B cell (primary cell): ENCODE measurements at regions not wholly inside any gene's neighbourhood (a gene's known extent, or its start where the extent isn't known, plus 50 kb on each side); places are given as distances from the start of the nearest gene placed in this dataset.

Experiments used
- ATAC-seq: fragments of 200-7000 bp; cut with Tn5 transposase; one replicate; pipeline ENCODE4 v1.10.0; 2021; ENCODE audit warnings: low read depth, mild to moderate bottlenecking, moderate number of reproducible peaks, moderate library complexity
- CTCF ChIA-PET: fragments of 350-600 bp; sonication (Branson Sonifier 250); formaldehyde crosslinking; loops from one replicate; lab custom pipeline; 2021; ENCODE audit warnings: antibody characterized with exemption, inconsistent platforms; lab: Charles Lee
- POLR2A ChIA-PET: fragments of 350-600 bp; sonication (Branson Sonifier 250); formaldehyde crosslinking; loops from one replicate; lab custom pipeline; 2021; ENCODE audit warnings: antibody characterized with exemption; lab: Charles Lee
- DNase-seq: peaks from one replicate; pipeline ENCODE4 v3.0.0; 2013
- H2AFZ ChIP-seq: 2 replicates; pipeline ENCODE4 v1.6.1; 2012; ENCODE audit warnings: mild to moderate bottlenecking, low read depth, low read length; ENCODE audit not compliant: insufficient read depth, poor library complexity, severe bottlenecking
- H3K27ac ChIP-seq, 2 donors: 1 replicate in 1 of 2; 2 replicates in 1 of 2; pipeline ENCODE4 v1.5.1; 2012 to 2013; ENCODE audit warnings: low read length in 2 of 2, mild to moderate bottlenecking in 2 of 2, moderate library complexity in 1 of 2
- H3K27me3 ChIP-seq, 4 experiments: fragments of 200-600 bp in 1 of 4; sonication (generic) in 1 of 4; replicated peaks in 1 of 4; 1 replicate in 2 of 4; 2 replicates in 2 of 4; pipeline versions ENCODE4 v1.6.1 to v1.7.0; 2013 to 2016; ENCODE audit warnings: low read length in 3 of 4, mild to moderate bottlenecking in 2 of 4, mixed read lengths in 1 of 4, moderate library complexity in 1 of 4; ENCODE audit not compliant: insufficient read depth in 4 of 4, control insufficient read depth in 3 of 4; ENCODE audit errors: control extremely low read depth in 1 of 4
- H3K36me3 ChIP-seq, 2 experiments: replicated peaks in 1 of 2; 1 replicate in 1 of 2; 2 replicates in 1 of 2; pipeline versions ENCODE4 v1.6.1 to v1.7.1; 2013; ENCODE audit warnings: low read length in 1 of 2; ENCODE audit not compliant: insufficient read depth in 2 of 2, control insufficient read depth in 1 of 2; ENCODE audit errors: control extremely low read depth in 1 of 2, extremely low read depth in 1 of 2
- H3K4me1 ChIP-seq, 2 donors: fragments of 200-600 bp in 1 of 2; sonication (generic) in 1 of 2; 1 replicate in 1 of 2; 2 replicates in 1 of 2; pipeline versions ENCODE4 v1.5.1 to v1.6.1; 2013 to 2017; ENCODE audit warnings: low read length in 2 of 2; ENCODE audit not compliant: control insufficient read depth in 2 of 2, insufficient read depth in 2 of 2
- H3K4me2 ChIP-seq: replicated peaks from 2 replicates; pipeline ENCODE3; 2012; ENCODE audit warnings: mild to moderate bottlenecking, low read depth, low read length; ENCODE audit not compliant: poor library complexity, severe bottlenecking
- H3K4me3 ChIP-seq, 5 experiments: fragments of 200-600 bp in 1 of 5; sonication (generic) in 1 of 5; 1 replicate in 3 of 5; 2 replicates in 2 of 5; pipeline versions ENCODE4 v1.5.1 to v1.7.0; 2011 to 2016; ENCODE audit warnings: low read length in 4 of 5, mild to moderate bottlenecking in 4 of 5, low read depth in 2 of 5, control low read depth in 1 of 5, moderate library complexity in 1 of 5; ENCODE audit not compliant: insufficient read depth in 1 of 5; ENCODE audit errors: control extremely low read depth in 1 of 5, extremely low read depth in 1 of 5
- H3K79me2 ChIP-seq: fragments of 200-600 bp; sonication (generic); one replicate; pipeline ENCODE4 v1.6.0; 2016; ENCODE audit warnings: low read length; ENCODE audit not compliant: control insufficient read depth, insufficient read depth
- H3K9ac ChIP-seq: fragments of 200-600 bp; sonication (generic); 2 replicates; pipeline ENCODE4 v1.6.1; 2017; ENCODE audit warnings: mild to moderate bottlenecking, low read length, moderate library complexity
- H3K9me3 ChIP-seq, 3 donors: one replicate each; pipeline versions ENCODE4 v1.6.1 to v1.7.1; 2013; ENCODE audit warnings: low read length in 2 of 3; ENCODE audit not compliant: control insufficient read depth in 2 of 3, insufficient read depth in 1 of 3; ENCODE audit errors: control extremely low read depth in 1 of 3
- H4K20me1 ChIP-seq: 2 replicates; pipeline ENCODE4 v1.6.0; 2012; ENCODE audit warnings: mild to moderate bottlenecking, low read length; ENCODE audit not compliant: insufficient read depth, control insufficient read depth, poor library complexity, severe bottlenecking
- H3K27ac Mint-ChIP-seq: one replicate; pipeline ENCODE4 v1.8.0; 2021; ENCODE audit warnings: mixed read lengths
- H3K27me3 Mint-ChIP-seq: one replicate; pipeline ENCODE4 v1.8.0; 2021; ENCODE audit warnings: mixed read lengths
- H3K4me1 Mint-ChIP-seq: one replicate; pipeline ENCODE4 v1.8.0; 2021; ENCODE audit warnings: mixed read lengths
- H3K4me3 Mint-ChIP-seq: one replicate; pipeline ENCODE4 v1.8.0; 2021; ENCODE audit warnings: mixed read lengths
- H3K9me3 Mint-ChIP-seq: one replicate; pipeline ENCODE4 v1.8.0; 2022; ENCODE audit warnings: mixed read lengths; ENCODE audit not compliant: insufficient read depth
- EZH2 ChIP-seq: IDR thresholded peaks from 2 replicates; pipeline ENCODE4 v1.6.1; 2012; ENCODE audit warnings: borderline replicate concordance, low read depth, mild to moderate bottlenecking, moderate library complexity, low read length; ENCODE audit not compliant: insufficient read depth, poor library complexity, severe bottlenecking
- whole genome bisulfite sequencing: methylation state at CpG from one replicate; pipeline ENCODE4 v1.1.5; 2013; ENCODE audit warnings: missing lambda C conversion rate; ENCODE audit not compliant: insufficient coverage; 5-methylcytosine and 5-hydroxymethylcytosine counted together
- intact Hi-C: fragments of 100-400 bp; cut with micrococcal nuclease; formaldehyde crosslinking; loops from one replicate; pipeline ENCODE4 v1.10.0; 2022
- TF ChIP-seq, protein P1 (sequence below): fragments of 200-600 bp; IDR thresholded peaks from one replicate; pipeline ENCODE4 v1.8.0; 2022; ENCODE audit warnings: antibody characterized with exemption, mild to moderate bottlenecking

DNA sequence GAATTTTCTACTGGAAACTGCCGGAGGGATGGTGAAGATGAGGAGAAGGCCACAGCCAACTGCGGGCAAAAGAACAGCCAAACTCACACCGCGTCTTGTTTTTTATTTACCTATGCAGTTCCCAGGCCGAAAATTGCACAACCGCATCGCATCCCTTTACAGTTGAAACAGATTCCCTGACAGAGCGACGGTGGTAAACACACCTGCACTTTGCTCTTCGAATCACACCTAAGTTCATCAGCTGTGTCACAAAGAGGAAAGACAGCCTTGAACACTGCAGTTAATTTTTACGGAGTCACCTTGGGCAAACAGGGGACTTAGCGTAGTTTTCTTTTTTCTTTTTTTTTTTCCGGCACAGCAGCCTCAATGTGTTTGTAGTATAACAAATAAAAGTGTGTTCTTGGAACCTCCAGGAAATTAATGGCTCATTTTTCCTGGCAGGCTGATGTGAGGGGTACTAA lies 272.0 kb upstream of the DIO3 start:
- CTCF ChIA-PET: no interaction called here
- POLR2A ChIA-PET: no interaction called here
- peaks cover 17% of the 10 kb centered on the region for H3K27me3 Mint-ChIP-seq
- no peaks in the 10 kb centered on the region for H3K4me1 ChIP-seq
- H4K20me1 ChIP-seq: no peaks in the 10 kb centered on the region
- intact Hi-C loops: no loop called here
- H3K27ac Mint-ChIP-seq: no peak overlapping the region
- ATAC-seq (no peak), DNase-seq (no peak)
- H3K9me3 ChIP-seq: peaks cover 0 to 21% (median 0%) of the 10 kb centered on the region in 3 donors
- no peaks in the 10 kb centered on the region for H3K79me2 ChIP-seq
- no peak overlapping the region for H3K4me2 ChIP-seq
- no peak overlapping the region for H3K9ac ChIP-seq
- H3K9me3 Mint-ChIP-seq: no peaks in the 10 kb centered on the region
- no peaks in the 10 kb centered on the region for H3K36me3 ChIP-seq
- peaks cover 0 to 10% (median 0%) of the 10 kb centered on the region in 4 experiments for H3K27me3 ChIP-seq
- H3K4me3 ChIP-seq: no peak overlapping the region
- no peak overlapping the region for H2AFZ ChIP-seq
- H3K4me1 Mint-ChIP-seq: peaks cover 5% of the 10 kb centered on the region
- TF ChIP-seq EZH2: no peak
- TF ChIP-seq, protein P1, sequence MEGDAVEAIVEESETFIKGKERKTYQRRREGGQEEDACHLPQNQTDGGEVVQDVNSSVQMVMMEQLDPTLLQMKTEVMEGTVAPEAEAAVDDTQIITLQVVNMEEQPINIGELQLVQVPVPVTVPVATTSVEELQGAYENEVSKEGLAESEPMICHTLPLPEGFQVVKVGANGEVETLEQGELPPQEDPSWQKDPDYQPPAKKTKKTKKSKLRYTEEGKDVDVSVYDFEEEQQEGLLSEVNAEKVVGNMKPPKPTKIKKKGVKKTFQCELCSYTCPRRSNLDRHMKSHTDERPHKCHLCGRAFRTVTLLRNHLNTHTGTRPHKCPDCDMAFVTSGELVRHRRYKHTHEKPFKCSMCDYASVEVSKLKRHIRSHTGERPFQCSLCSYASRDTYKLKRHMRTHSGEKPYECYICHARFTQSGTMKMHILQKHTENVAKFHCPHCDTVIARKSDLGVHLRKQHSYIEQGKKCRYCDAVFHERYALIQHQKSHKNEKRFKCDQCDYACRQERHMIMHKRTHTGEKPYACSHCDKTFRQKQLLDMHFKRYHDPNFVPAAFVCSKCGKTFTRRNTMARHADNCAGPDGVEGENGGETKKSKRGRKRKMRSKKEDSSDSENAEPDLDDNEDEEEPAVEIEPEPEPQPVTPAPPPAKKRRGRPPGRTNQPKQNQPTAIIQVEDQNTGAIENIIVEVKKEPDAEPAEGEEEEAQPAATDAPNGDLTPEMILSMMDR: no peak
- no peak overlapping the region for H3K27ac ChIP-seq
- WGBS: 88% methylated on average over 12 of the region's 13 CpGs
- H3K4me3 Mint-ChIP-seq: no peak overlapping the region

DNA sequence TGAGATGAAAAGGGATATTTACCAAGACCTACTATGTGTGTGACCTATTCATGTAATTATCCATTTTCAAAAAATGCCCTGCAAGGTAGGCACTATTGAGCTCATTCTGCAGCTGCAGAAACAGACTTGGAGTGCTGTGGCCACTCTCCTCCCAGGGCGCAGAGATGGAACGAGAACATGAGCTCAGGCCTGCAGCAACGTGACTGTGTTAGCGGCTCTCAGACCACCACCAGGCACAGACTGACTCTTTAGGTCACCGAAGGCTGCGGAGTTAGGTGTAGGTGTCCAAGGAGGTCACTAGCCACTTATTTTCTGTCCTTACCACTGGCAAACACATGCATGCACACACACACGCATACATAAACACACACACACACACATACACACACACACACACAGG lies 271.4 kb upstream of the DIO3 start:
- no peak overlapping the region for H2AFZ ChIP-seq
- peaks cover 1% of the 10 kb centered on the region for H3K9me3 Mint-ChIP-seq
- CTCF ChIA-PET: no interaction called here
- intact Hi-C loops: no loop called here
- H3K9ac ChIP-seq: no peak overlapping the region
- peaks cover 16% of the 10 kb centered on the region for H3K27me3 Mint-ChIP-seq
- peaks cover 0 to 10% (median 0%) of the 10 kb centered on the region in 4 experiments for H3K27me3 ChIP-seq
- H3K27ac Mint-ChIP-seq: no peak overlapping the region
- no peaks in the 10 kb centered on the region for H4K20me1 ChIP-seq
- H3K9me3 ChIP-seq: peaks cover 0 to 21% (median 0%) of the 10 kb centered on the region in 3 donors
- POLR2A ChIA-PET: no interaction called here
- H3K36me3 ChIP-seq: no peaks in the 10 kb centered on the region
- H3K4me3 ChIP-seq: no peak overlapping the region
- H3K27ac ChIP-seq: no peak overlapping the region
- ATAC-seq: no peak
- TF ChIP-seq, protein P1: no peak
- TF ChIP-seq EZH2: no peak
- no peak for DNase-seq
- H3K4me1 Mint-ChIP-seq: peaks cover 5% of the 10 kb centered on the region
- H3K4me3 Mint-ChIP-seq: no peak overlapping the region
- no peaks in the 10 kb centered on the region for H3K79me2 ChIP-seq
- no peaks in the 10 kb centered on the region for H3K4me1 ChIP-seq
- 91% methylated on average over 6 of the region's 7 CpGs for WGBS
- H3K4me2 ChIP-seq: no peak overlapping the region
